A673 (cell line): ENCODE measurements at regions not wholly inside any gene's neighbourhood (a gene's known extent, or its start where the extent isn't known, plus 50 kb on each side); places are given as distances from the start of the nearest gene placed in this dataset.

Experiments used
- EZH2 ChIP-seq: fragments of 200-600 bp; sonication (generic); IDR thresholded peaks from 2 replicates; pipeline ENCODE4 v1.6.1; 2017; ENCODE audit warnings: borderline replicate concordance, low read depth, mild to moderate bottlenecking, mixed read lengths, antibody characterized with exemption, low read length; ENCODE audit not compliant: poor library complexity, severe bottlenecking
- TF ChIP-seq, protein P1 (sequence below): fragments of 300-800, 200-600 bp; sonication (generic); conservative IDR thresholded peaks from 2 replicates; pipeline ENCODE4 v1.5.1; 2017; ENCODE audit warnings: low read depth, mild to moderate bottlenecking, antibody characterized with exemption, low read length, moderate library complexity, mixed read lengths

GRCh38 chr6:148619891-148620290, 126.9 kb upstream of the UST start:
- TF ChIP-seq, protein P1, sequence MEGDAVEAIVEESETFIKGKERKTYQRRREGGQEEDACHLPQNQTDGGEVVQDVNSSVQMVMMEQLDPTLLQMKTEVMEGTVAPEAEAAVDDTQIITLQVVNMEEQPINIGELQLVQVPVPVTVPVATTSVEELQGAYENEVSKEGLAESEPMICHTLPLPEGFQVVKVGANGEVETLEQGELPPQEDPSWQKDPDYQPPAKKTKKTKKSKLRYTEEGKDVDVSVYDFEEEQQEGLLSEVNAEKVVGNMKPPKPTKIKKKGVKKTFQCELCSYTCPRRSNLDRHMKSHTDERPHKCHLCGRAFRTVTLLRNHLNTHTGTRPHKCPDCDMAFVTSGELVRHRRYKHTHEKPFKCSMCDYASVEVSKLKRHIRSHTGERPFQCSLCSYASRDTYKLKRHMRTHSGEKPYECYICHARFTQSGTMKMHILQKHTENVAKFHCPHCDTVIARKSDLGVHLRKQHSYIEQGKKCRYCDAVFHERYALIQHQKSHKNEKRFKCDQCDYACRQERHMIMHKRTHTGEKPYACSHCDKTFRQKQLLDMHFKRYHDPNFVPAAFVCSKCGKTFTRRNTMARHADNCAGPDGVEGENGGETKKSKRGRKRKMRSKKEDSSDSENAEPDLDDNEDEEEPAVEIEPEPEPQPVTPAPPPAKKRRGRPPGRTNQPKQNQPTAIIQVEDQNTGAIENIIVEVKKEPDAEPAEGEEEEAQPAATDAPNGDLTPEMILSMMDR: no peak
- no peak for TF ChIP-seq EZH2
